ENCODE measurements at regions not wholly inside any gene's neighbourhood (a gene's known extent, or its start where the extent isn't known, plus 50 kb on each side); places are given as distances from the start of the nearest gene placed in this dataset.

GRCh38 chr3:73175698-73176097 lies 114.2 kb downstream of the EBLN2 start:
- Histone ChIP-seq H3K4me3 (no peak overlapping the region), H3K27ac (no peak overlapping the region), H3K36me3 (no peaks in the 10 kb centered on the region), H3K27me3 (no peaks in the 10 kb centered on the region), H3K9me3 (no peaks in the 10 kb centered on the region), H3K4me1 (no peaks in the 10 kb centered on the region)
- intact Hi-C loops (cut with DNase I) = no loop called here
- DNase-seq (ENCODE audit: low spot score in 2 of 2) = no peak
- TF ChIP-seq, protein P1, sequence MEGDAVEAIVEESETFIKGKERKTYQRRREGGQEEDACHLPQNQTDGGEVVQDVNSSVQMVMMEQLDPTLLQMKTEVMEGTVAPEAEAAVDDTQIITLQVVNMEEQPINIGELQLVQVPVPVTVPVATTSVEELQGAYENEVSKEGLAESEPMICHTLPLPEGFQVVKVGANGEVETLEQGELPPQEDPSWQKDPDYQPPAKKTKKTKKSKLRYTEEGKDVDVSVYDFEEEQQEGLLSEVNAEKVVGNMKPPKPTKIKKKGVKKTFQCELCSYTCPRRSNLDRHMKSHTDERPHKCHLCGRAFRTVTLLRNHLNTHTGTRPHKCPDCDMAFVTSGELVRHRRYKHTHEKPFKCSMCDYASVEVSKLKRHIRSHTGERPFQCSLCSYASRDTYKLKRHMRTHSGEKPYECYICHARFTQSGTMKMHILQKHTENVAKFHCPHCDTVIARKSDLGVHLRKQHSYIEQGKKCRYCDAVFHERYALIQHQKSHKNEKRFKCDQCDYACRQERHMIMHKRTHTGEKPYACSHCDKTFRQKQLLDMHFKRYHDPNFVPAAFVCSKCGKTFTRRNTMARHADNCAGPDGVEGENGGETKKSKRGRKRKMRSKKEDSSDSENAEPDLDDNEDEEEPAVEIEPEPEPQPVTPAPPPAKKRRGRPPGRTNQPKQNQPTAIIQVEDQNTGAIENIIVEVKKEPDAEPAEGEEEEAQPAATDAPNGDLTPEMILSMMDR (IDR thresholded peaks at IDR 0.05) = no peak

DNA sequence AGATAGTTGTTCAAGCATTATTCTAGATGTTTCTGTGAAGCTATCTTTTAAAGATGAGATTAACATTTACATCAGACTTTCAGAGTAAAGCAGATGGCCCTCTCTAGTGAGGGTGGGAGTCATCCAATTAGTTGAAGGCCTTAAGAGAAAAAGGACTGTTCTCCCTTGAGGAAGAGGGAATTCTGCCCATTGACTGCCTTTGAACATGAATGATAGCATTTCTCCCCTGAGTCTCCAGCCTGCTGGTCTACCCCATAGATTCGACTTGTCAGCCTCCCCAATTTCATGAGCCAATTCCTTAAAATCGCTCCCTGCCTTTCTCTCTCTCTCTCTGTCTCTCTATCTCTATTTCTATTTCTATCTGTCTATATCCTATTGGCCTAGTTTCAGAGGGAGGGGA lies 115.5 kb downstream of the EBLN2 start:
- Histone ChIP-seq H3K4me1 (no peaks in the 10 kb centered on the region), H3K27me3 (no peaks in the 10 kb centered on the region), H3K36me3 (no peaks in the 10 kb centered on the region), H3K27ac (no peak overlapping the region), H3K4me3 (no peak overlapping the region), H3K9me3 (no peaks in the 10 kb centered on the region)
- intact Hi-C loops (cut with DNase I) = no loop called here
- TF ChIP-seq, protein P1 (IDR thresholded peaks at IDR 0.05) = no peak
- no peak for DNase-seq (ENCODE audit: low spot score in 2 of 2)

- intact Hi-C loops (cut with DNase I) = no loop called here
- TF ChIP-seq, protein P1 (IDR thresholded peaks at IDR 0.05) = no peak
Measured at GRCh38 chr3:73177827-73178226, 116.4 kb downstream of the EBLN2 start.

DNA sequence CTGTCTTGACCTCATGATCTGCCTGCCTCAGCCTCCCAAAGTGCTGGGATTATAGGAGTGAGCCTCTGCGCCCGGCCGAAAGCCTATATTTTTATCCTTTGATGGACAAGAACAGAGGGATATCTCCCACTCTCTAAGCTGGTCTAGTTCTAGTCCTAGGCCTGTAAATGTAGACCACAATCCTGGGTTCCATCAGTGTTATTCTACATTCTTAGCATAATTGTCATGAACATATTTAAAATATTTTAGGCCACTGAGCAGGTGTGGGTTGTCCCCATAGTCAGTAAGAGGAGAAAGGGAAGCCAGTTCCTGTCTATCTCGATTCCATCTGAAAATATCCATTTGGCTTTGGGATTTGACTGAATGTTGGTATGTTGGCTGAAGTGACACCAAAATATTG lies 118.1 kb downstream of the EBLN2 start:
- TF ChIP-seq, protein P1 (IDR thresholded peaks at IDR 0.05) = no peak
- Histone ChIP-seq H3K4me1 (no peaks in the 10 kb centered on the region), H3K4me3 (no peak overlapping the region), H3K9me3 (no peaks in the 10 kb centered on the region), H3K36me3 (no peaks in the 10 kb centered on the region), H3K27ac (no peak overlapping the region), H3K27me3 (no peaks in the 10 kb centered on the region)
- intact Hi-C loops (cut with DNase I) = no loop called here
- no peak for DNase-seq (ENCODE audit: low spot score in 2 of 2)

More at GRCh38 chr3:73177827-73178226, 116.4 kb downstream of the EBLN2 start:
- H3K36me3 ChIP-seq = no peaks in the 10 kb centered on the region
- no peaks in the 10 kb centered on the region for H3K27me3 ChIP-seq
- H3K4me3 ChIP-seq = no peak overlapping the region
- no peak for DNase-seq (ENCODE audit: low spot score in 2 of 2)
- no peak overlapping the region for H3K27ac ChIP-seq
- no peaks in the 10 kb centered on the region for H3K4me1 ChIP-seq
- no peaks in the 10 kb centered on the region for H3K9me3 ChIP-seq

DNA sequence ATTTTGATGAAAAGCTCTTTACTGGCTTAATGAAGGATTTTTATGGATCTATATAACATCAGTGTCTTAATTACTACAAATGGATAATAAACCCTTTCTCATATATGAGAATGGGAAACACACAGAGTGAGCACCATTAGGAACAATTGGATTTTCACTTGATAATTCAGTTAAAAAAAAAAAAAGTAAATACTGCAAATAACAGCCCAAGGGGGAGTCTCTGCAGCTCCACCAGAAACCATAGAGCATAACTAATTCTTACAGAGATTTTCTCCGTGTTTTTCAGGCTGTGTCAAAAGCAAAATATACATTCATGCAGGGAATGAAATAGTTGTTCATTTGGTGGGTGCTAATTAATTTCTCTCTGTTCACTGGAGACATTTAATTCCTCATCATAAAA lies 125.3 kb downstream of the EBLN2 start:
- H3K27me3 ChIP-seq = no peaks in the 10 kb centered on the region
- TF ChIP-seq, protein P1 (IDR thresholded peaks at IDR 0.05) = no peak
- DNase-seq (ENCODE audit: low spot score in 2 of 2) = no peak
- intact Hi-C loops (cut with DNase I) = no loop called here
- H3K4me1 ChIP-seq = no peaks in the 10 kb centered on the region
- H3K4me3 ChIP-seq = no peak overlapping the region
- no peak overlapping the region for H3K27ac ChIP-seq
- no peaks in the 10 kb centered on the region for H3K36me3 ChIP-seq
- no peaks in the 10 kb centered on the region for H3K9me3 ChIP-seq

DNA sequence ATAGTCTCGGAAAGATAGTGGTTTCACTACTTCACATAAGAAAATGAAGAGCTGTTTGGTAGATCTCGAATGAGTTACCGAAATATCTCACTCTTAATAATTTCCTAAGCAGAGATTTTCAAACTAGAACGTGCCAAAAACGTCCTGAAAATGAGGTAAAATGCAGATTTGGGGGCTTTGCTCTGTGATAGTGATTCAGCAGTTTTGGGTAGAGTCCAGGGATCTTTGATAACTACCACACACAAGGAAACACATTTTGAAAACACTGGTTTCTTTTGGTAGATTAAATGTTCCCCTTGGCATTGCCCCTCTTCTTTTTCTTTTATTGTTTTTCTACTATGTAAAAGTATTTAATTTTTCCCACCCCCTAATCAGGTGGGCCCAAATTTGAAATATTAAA lies 125.9 kb downstream of the EBLN2 start:
- TF ChIP-seq, protein P1 (IDR thresholded peaks at IDR 0.05) = no peak
- intact Hi-C loops (cut with DNase I) = no loop called here
- DNase-seq (ENCODE audit: low spot score in 2 of 2) = no peak
- no peaks in the 10 kb centered on the region for H3K27me3 ChIP-seq
- no peaks in the 10 kb centered on the region for H3K4me1 ChIP-seq
- no peaks in the 10 kb centered on the region for H3K9me3 ChIP-seq
- no peak overlapping the region for H3K27ac ChIP-seq
- no peaks in the 10 kb centered on the region for H3K36me3 ChIP-seq
- H3K4me3 ChIP-seq = no peak overlapping the region

All from ascending aorta (tissue), 2 donors.